ENCODE measurements at regions not wholly inside any gene's neighbourhood (a gene's known extent, or its start where the extent isn't known, plus 50 kb on each side); places are given as distances from the start of the nearest gene placed in this dataset.

DNA sequence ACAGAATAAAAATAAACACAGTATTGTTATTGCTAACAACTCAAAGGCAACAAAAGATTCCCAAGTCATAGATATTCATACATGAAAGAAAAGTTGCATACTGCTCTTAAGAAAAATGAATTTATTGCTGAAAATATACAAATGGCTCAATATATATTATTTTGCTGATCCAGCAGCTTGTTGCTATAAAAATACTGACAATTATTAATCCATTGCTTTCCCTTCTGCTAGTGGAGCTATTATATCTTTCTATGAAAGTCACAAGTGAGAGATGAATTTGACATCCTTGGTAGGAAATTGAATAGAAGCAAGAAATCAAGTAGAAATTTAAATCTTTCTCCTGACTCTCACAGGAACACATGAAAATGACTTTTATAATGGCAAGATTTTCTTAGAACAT lies 179.2 kb upstream of the MBNL1 start (continued):
- no peak for TF ChIP-seq NFE2L1 (CRISPR knock-in tag; IDR thresholded peaks at IDR 0.05)
- TF ChIP-seq KAT7 (CRISPR knock-in tag; IDR thresholded peaks at IDR 0.05; ENCODE audit: borderline replicate concordance), result no peak
- TF ChIP-seq MXD4 (CRISPR knock-in tag; IDR thresholded peaks at IDR 0.05; ENCODE audit: borderline replicate concordance), result no peak
- TF ChIP-seq TEAD4 (CRISPR knock-in tag; IDR thresholded peaks at IDR 0.05), result no peak
- TF ChIP-seq, protein P1, sequence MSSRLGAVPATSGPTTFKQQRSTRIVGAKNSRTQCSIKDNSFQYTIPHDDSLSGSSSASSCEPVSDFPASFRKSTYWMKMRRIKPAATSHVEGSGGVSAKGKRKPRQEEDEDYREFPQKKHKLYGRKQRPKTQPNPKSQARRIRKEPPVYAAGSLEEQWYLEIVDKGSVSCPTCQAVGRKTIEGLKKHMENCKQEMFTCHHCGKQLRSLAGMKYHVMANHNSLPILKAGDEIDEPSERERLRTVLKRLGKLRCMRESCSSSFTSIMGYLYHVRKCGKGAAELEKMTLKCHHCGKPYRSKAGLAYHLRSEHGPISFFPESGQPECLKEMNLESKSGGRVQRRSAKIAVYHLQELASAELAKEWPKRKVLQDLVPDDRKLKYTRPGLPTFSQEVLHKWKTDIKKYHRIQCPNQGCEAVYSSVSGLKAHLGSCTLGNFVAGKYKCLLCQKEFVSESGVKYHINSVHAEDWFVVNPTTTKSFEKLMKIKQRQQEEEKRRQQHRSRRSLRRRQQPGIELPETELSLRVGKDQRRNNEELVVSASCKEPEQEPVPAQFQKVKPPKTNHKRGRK (CRISPR knock-in tag; IDR thresholded peaks at IDR 0.05; ENCODE audit: borderline replicate concordance), result no peak
- TF ChIP-seq ZNF317 (CRISPR knock-in tag; IDR thresholded peaks at IDR 0.05; ENCODE audit: borderline replicate concordance, low read depth), result no peak
- TF ChIP-seq ZNF138 (CRISPR knock-in tag; conservative IDR thresholded peaks at IDR 0.05), result no peak
- no peak for TF ChIP-seq OVOL2 (CRISPR knock-in tag; IDR thresholded peaks at IDR 0.05; ENCODE audit: borderline replicate concordance)
- TF ChIP-seq ZNF121 (CRISPR knock-in tag; IDR thresholded peaks at IDR 0.05), result no peak

DNA sequence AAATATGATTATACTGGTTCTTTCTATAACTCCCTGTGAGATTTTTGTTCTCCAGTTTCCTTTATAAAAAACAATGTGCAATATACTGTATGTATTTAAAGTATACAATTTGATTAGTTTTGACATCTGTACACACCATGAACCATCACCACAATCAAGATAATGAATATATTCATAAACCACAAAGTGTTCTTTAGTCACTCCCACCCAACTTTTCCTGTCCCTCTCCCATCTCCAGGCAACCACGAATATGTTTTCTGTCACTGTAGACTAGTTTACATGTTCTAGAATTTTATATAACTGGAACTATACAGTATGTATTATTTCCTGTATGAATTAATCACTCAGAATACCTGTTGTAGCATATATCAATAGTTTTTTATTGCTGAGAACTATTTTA lies 177.0 kb upstream of the MBNL1 start:
- no peaks in the 10 kb centered on the region for H3K36me3 Mint-ChIP-seq
- H3K27me3 Mint-ChIP-seq (ENCODE audit: low read depth), result no peaks in the 10 kb centered on the region
- no peak overlapping the region for H3K27ac Mint-ChIP-seq
- DNase-seq (ENCODE audit: low spot score) (no peak), ATAC-seq (no peak)
- ChIA-PET CTCF (interaction anchor here (0.9 kb wide), 1 partner anchor 20 kb away, joined by 4 read pairs; no protein-coding TSS in a partner anchor), POLR2A (no interaction called here)
- H3K4me1 Mint-ChIP-seq, result peaks cover 14% of the 10 kb centered on the region
- no peak overlapping the region for H3K4me3 Mint-ChIP-seq
- TF ChIP-seq ESRRA (CRISPR knock-in tag; IDR thresholded peaks at IDR 0.05; ENCODE audit: borderline replicate concordance), result no peak
- no peak for TF ChIP-seq CREM (CRISPR knock-in tag; IDR thresholded peaks at IDR 0.05)
- TF ChIP-seq, protein P2, sequence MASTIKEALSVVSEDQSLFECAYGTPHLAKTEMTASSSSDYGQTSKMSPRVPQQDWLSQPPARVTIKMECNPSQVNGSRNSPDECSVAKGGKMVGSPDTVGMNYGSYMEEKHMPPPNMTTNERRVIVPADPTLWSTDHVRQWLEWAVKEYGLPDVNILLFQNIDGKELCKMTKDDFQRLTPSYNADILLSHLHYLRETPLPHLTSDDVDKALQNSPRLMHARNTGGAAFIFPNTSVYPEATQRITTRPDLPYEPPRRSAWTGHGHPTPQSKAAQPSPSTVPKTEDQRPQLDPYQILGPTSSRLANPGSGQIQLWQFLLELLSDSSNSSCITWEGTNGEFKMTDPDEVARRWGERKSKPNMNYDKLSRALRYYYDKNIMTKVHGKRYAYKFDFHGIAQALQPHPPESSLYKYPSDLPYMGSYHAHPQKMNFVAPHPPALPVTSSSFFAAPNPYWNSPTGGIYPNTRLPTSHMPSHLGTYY (CRISPR knock-in tag; IDR thresholded peaks at IDR 0.05), result no peak
- TF ChIP-seq ELF4 (CRISPR knock-in tag; IDR thresholded peaks at IDR 0.05; ENCODE audit: low read depth), result no peak
- no peak for TF ChIP-seq FOXK1 (CRISPR knock-in tag; IDR thresholded peaks at IDR 0.05)
- no peak for TF ChIP-seq ZNF121 (CRISPR knock-in tag; IDR thresholded peaks at IDR 0.05)
- TF ChIP-seq ZNF416 (CRISPR knock-in tag; IDR thresholded peaks at IDR 0.05), result no peak
- TF ChIP-seq NR3C1 (CRISPR knock-in tag; conservative IDR thresholded peaks at IDR 0.05; ENCODE audit: low read depth), result no peak
- TF ChIP-seq, protein P3, sequence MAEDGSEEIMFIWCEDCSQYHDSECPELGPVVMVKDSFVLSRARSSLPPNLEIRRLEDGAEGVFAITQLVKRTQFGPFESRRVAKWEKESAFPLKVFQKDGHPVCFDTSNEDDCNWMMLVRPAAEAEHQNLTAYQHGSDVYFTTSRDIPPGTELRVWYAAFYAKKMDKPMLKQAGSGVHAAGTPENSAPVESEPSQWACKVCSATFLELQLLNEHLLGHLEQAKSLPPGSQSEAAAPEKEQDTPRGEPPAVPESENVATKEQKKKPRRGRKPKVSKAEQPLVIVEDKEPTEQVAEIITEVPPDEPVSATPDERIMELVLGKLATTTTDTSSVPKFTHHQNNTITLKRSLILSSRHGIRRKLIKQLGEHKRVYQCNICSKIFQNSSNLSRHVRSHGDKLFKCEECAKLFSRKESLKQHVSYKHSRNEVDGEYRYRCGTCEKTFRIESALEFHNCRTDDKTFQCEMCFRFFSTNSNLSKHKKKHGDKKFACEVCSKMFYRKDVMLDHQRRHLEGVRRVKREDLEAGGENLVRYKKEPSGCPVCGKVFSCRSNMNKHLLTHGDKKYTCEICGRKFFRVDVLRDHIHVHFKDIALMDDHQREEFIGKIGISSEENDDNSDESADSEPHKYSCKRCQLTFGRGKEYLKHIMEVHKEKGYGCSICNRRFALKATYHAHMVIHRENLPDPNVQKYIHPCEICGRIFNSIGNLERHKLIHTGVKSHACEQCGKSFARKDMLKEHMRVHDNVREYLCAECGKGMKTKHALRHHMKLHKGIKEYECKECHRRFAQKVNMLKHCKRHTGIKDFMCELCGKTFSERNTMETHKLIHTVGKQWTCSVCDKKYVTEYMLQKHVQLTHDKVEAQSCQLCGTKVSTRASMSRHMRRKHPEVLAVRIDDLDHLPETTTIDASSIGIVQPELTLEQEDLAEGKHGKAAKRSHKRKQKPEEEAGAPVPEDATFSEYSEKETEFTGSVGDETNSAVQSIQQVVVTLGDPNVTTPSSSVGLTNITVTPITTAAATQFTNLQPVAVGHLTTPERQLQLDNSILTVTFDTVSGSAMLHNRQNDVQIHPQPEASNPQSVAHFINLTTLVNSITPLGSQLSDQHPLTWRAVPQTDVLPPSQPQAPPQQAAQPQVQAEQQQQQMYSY (CRISPR knock-in tag; IDR thresholded peaks at IDR 0.05), result no peak
- TF ChIP-seq, protein P4, sequence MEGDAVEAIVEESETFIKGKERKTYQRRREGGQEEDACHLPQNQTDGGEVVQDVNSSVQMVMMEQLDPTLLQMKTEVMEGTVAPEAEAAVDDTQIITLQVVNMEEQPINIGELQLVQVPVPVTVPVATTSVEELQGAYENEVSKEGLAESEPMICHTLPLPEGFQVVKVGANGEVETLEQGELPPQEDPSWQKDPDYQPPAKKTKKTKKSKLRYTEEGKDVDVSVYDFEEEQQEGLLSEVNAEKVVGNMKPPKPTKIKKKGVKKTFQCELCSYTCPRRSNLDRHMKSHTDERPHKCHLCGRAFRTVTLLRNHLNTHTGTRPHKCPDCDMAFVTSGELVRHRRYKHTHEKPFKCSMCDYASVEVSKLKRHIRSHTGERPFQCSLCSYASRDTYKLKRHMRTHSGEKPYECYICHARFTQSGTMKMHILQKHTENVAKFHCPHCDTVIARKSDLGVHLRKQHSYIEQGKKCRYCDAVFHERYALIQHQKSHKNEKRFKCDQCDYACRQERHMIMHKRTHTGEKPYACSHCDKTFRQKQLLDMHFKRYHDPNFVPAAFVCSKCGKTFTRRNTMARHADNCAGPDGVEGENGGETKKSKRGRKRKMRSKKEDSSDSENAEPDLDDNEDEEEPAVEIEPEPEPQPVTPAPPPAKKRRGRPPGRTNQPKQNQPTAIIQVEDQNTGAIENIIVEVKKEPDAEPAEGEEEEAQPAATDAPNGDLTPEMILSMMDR (IDR thresholded peaks at IDR 0.05), result no peak
- no peak for TF ChIP-seq GABPB1 (CRISPR knock-in tag; IDR thresholded peaks at IDR 0.05)
- TF ChIP-seq, protein P5, sequence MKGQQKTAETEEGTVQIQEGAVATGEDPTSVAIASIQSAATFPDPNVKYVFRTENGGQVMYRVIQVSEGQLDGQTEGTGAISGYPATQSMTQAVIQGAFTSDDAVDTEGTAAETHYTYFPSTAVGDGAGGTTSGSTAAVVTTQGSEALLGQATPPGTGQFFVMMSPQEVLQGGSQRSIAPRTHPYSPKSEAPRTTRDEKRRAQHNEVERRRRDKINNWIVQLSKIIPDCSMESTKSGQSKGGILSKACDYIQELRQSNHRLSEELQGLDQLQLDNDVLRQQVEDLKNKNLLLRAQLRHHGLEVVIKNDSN (CRISPR knock-in tag; IDR thresholded peaks at IDR 0.05), result no peak
- TF ChIP-seq NR1H2 (CRISPR knock-in tag; IDR thresholded peaks at IDR 0.05), result no peak
- TF ChIP-seq ZNF423 (CRISPR knock-in tag; IDR thresholded peaks at IDR 0.05), result no peak
- no peak for TF ChIP-seq CBFB (CRISPR knock-in tag; IDR thresholded peaks at IDR 0.05; ENCODE audit: low read depth)
- TF ChIP-seq MYBL2 (CRISPR knock-in tag; IDR thresholded peaks at IDR 0.05), result no peak
- TF ChIP-seq ZNF138 (CRISPR knock-in tag; conservative IDR thresholded peaks at IDR 0.05), result no peak
- no peak for TF ChIP-seq IRF2 (CRISPR knock-in tag; IDR thresholded peaks at IDR 0.05; ENCODE audit: borderline replicate concordance, low read depth)
- no peak for TF ChIP-seq NFATC4 (CRISPR knock-in tag; IDR thresholded peaks at IDR 0.05)
- TF ChIP-seq, protein P6, sequence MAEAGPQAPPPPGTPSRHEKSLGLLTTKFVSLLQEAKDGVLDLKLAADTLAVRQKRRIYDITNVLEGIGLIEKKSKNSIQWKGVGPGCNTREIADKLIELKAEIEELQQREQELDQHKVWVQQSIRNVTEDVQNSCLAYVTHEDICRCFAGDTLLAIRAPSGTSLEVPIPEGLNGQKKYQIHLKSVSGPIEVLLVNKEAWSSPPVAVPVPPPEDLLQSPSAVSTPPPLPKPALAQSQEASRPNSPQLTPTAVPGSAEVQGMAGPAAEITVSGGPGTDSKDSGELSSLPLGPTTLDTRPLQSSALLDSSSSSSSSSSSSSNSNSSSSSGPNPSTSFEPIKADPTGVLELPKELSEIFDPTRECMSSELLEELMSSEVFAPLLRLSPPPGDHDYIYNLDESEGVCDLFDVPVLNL (CRISPR knock-in tag; IDR thresholded peaks at IDR 0.05; ENCODE audit: borderline replicate concordance, low read depth), result no peak
- no peaks in the 10 kb centered on the region for H3K9me3 Mint-ChIP-seq
